MM.1S (cell line): ENCODE measurements at regions not wholly inside any gene's neighbourhood (a gene's known extent, or its start where the extent isn't known, plus 50 kb on each side); places are given as distances from the start of the nearest gene placed in this dataset.
A peak's percentile ranks its signal among the peaks of the same experiment; 100 is the strongest.

Experiments used
- DNase-seq: peaks from one replicate; pipeline ENCODE4 v3.0.0-alpha.2; 2015
- H2AFZ ChIP-seq: fragments of 300-600 bp; sonication (generic); 2 replicates; pipeline ENCODE4 v1.6.0; 2016; ENCODE audit warnings: antibody characterized with exemption, low read length
- H3F3A ChIP-seq: fragments of 300-600 bp; sonication (generic); 2 replicates; pipeline ENCODE4 v1.6.1; 2016; ENCODE audit warnings: mild to moderate bottlenecking, antibody characterized with exemption, low read length, moderate library complexity, mixed read lengths; ENCODE audit not compliant: insufficient read depth
- H3K27ac ChIP-seq: fragments of 300-600 bp; sonication (generic); 2 replicates; pipeline ENCODE4 v1.5.1; 2016; ENCODE audit warnings: mild to moderate bottlenecking, low read length
- H3K27me3 ChIP-seq: fragments of 300-600 bp; sonication (generic); replicated peaks from 2 replicates; pipeline ENCODE4 v1.6.0; 2016; ENCODE audit warnings: low read length; ENCODE audit not compliant: insufficient read depth
- H3K36me3 ChIP-seq: fragments of 300-600 bp; sonication (generic); replicated peaks from 2 replicates; pipeline ENCODE4 v1.6.1; 2016; ENCODE audit warnings: mild to moderate bottlenecking, low read length, mixed read lengths; ENCODE audit not compliant: insufficient read depth
- H3K4me1 ChIP-seq: fragments of 300-600 bp; sonication (generic); 2 replicates; pipeline ENCODE4 v1.6.1; 2016; ENCODE audit warnings: low read length, mixed read lengths
- H3K4me2 ChIP-seq: fragments of 300-600 bp; sonication (generic); 2 replicates; pipeline ENCODE4 v1.6.0; 2016; ENCODE audit warnings: low read depth, low read length
- H3K4me3 ChIP-seq: fragments of 300-600 bp; sonication (generic); 2 replicates; pipeline ENCODE4 v1.5.1; 2016; ENCODE audit warnings: low read length, mixed read lengths
- H3K79me2 ChIP-seq: fragments of 300-600 bp; sonication (generic); 2 replicates; pipeline ENCODE4 v1.6.1; 2016; ENCODE audit warnings: mixed run types, low read length, mixed read lengths
- H3K9ac ChIP-seq: fragments of 300-600 bp; sonication (generic); 2 replicates; pipeline ENCODE4 v1.6.1; 2016; ENCODE audit warnings: low read length, mixed read lengths
- H3K9me2 ChIP-seq: fragments of 300-600 bp; sonication (generic); replicated peaks from 2 replicates; pipeline ENCODE4 v1.6.1; 2016; ENCODE audit warnings: mild to moderate bottlenecking, low read length, mixed read lengths; ENCODE audit not compliant: insufficient read depth
- H3K9me3 ChIP-seq: fragments of 300-600 bp; sonication (generic); replicated peaks from 2 replicates; pipeline ENCODE4 v1.6.1; 2016; ENCODE audit warnings: mild to moderate bottlenecking, low read length, mixed read lengths; ENCODE audit not compliant: insufficient read depth
- H4K20me1 ChIP-seq: fragments of 300-600 bp; sonication (generic); 2 replicates; pipeline ENCODE4 v1.6.1; 2016; ENCODE audit warnings: mild to moderate bottlenecking, low read length, moderate library complexity, mixed read lengths; ENCODE audit not compliant: insufficient read depth
- CTCF ChIP-seq: fragments of 300-600 bp; sonication (generic); IDR thresholded peaks from 2 replicates; pipeline ENCODE4 v1.5.1; 2016; ENCODE audit warnings: antibody characterized with exemption, low read length, mixed read lengths
- EZH2 ChIP-seq: fragments of 300-600 bp; sonication (generic); optimal IDR thresholded peaks from 2 replicates; pipeline ENCODE3; 2017; ENCODE audit warnings: low read depth, mild to moderate bottlenecking, antibody characterized with exemption, low read length, mixed read lengths
- EZH2phosphoT487 ChIP-seq: fragments of 300-600 bp; sonication (generic); IDR thresholded peaks from 2 replicates; pipeline ENCODE4 v1.6.1; 2018; ENCODE audit warnings: antibody characterized with exemption, low read length

- H3K27ac ChIP-seq, result no peak overlapping the region
- TF ChIP-seq EZH2phosphoT487 (no peak), EZH2 (no peak), CTCF (no peak)
Measured at GRCh38 chr4:185875316-185875907, 63.4 kb upstream of the SORBS2 start.

GRCh38 chr4:185878633-185879032 lies 66.6 kb upstream of the SORBS2 start:
- H2AFZ ChIP-seq, result no peak overlapping the region
- H3K27ac ChIP-seq, result no peak overlapping the region
- H3K9me3 ChIP-seq, result no peaks in the 10 kb centered on the region
- no peaks in the 10 kb centered on the region for H3K4me1 ChIP-seq
- TF ChIP-seq CTCF (no peak), EZH2 (no peak), EZH2phosphoT487 (no peak)
- H3K4me3 ChIP-seq, result no peak overlapping the region
- no peaks in the 10 kb centered on the region for H3K36me3 ChIP-seq
- no peaks in the 10 kb centered on the region for H3K9me2 ChIP-seq
- no peaks in the 10 kb centered on the region for H4K20me1 ChIP-seq
- no peaks in the 10 kb centered on the region for H3K27me3 ChIP-seq
- H3F3A ChIP-seq, result no peaks in the 10 kb centered on the region; the same call in 1 of the 2 replicates
- H3K79me2 ChIP-seq, result no peaks in the 10 kb centered on the region
- no peak for DNase-seq
- no peak overlapping the region for H3K4me2 ChIP-seq
- no peak overlapping the region for H3K9ac ChIP-seq

More at GRCh38 chr4:185875316-185875907, 63.4 kb upstream of the SORBS2 start:
- Histone ChIP-seq H3K9me3 (no peaks in the 10 kb centered on the region), H3K36me3 (no peaks in the 10 kb centered on the region), H2AFZ (no peak overlapping the region), H3K27me3 (no peaks in the 10 kb centered on the region), H3K4me3 (no peak overlapping the region), H3K9ac (no peak overlapping the region), H3K9me2 (no peaks in the 10 kb centered on the region), H3K4me2 (no peak overlapping the region), H4K20me1 (no peaks in the 10 kb centered on the region), H3F3A (no peaks in the 10 kb centered on the region; the same call in 1 of the 2 replicates), H3K4me1 (no peaks in the 10 kb centered on the region), H3K79me2 (no peaks in the 10 kb centered on the region)
- no peak for DNase-seq

GRCh38 chr4:185879666-185880312 lies 67.8 kb upstream of the SORBS2 start:
- Histone ChIP-seq H4K20me1 (no peaks in the 10 kb centered on the region), H3K4me2 (peak overlapping the region; percentile 35), H3K4me1 (no peaks in the 10 kb centered on the region), H3K79me2 (no peaks in the 10 kb centered on the region), H3K27me3 (no peaks in the 10 kb centered on the region), H3K9me2 (no peaks in the 10 kb centered on the region), H2AFZ (no peak overlapping the region), H3K27ac (peak overlapping the region; percentile 64; the same call in 1 of the 2 replicates), H3K4me3 (peak overlapping the region; percentile 10; the same call in 1 of the 2 replicates), H3F3A (no peaks in the 10 kb centered on the region; the same call in 1 of the 2 replicates), H3K36me3 (no peaks in the 10 kb centered on the region), H3K9me3 (no peaks in the 10 kb centered on the region), H3K9ac (peak overlapping the region; percentile 21; the same call in 1 of the 2 replicates)
- TF ChIP-seq CTCF, result no peak
- TF ChIP-seq EZH2phosphoT487, result no peak
- TF ChIP-seq EZH2, result no peak
- peak; percentile 89 for DNase-seq
